HEK293 (cell line): ENCODE measurements at regions not wholly inside any gene's neighbourhood (a gene's known extent, or its start where the extent isn't known, plus 50 kb on each side); places are given as distances from the start of the nearest gene placed in this dataset.

Experiments
- CTCF ChIA-PET: fragments of 350-600 bp; formaldehyde crosslinking; extraction: SDS; loops from one replicate; lab custom pipeline; 2021; ENCODE audit warnings: antibody characterized with exemption; lab: Yijun Ruan, JAX
- POLR2A ChIA-PET: fragments of 300-600 bp; formaldehyde crosslinking; extraction: SDS; loops from one replicate; lab custom pipeline; 2020; ENCODE audit warnings: antibody characterized with exemption, inconsistent platforms; lab: Yijun Ruan, JAX
- H3K27ac ChIP-seq: fragments of 200-500 bp; sonication (Bioruptor generic); 2 replicates; pipeline ENCODE4 v1.5.1; 2014; ENCODE audit warnings: low read depth, low read length, control low read depth, inconsistent platforms; ENCODE audit errors: extremely low read depth
- H3K36me3 ChIP-seq, 2 experiments: fragments of 200-500 bp in 1 of 2; sonication (Bioruptor generic) in 1 of 2; 1 replicate in 1 of 2; 2 replicates in 1 of 2; pipeline ENCODE4 v1.5.1; 2014 to 2017; ENCODE audit warnings: inconsistent platforms in 2 of 2, low read length in 2 of 2; ENCODE audit not compliant: control insufficient read depth in 2 of 2, insufficient read depth in 1 of 2
- H3K4me1 ChIP-seq: fragments of 200-500 bp; sonication (Bioruptor generic); 2 replicates; pipeline ENCODE4 v1.5.1; 2014; ENCODE audit warnings: mild to moderate bottlenecking, low read length, inconsistent platforms; ENCODE audit not compliant: control insufficient read depth, insufficient read depth
- H3K4me3 ChIP-seq: 2 replicates; pipeline ENCODE4 v1.5.1; 2011; ENCODE audit warnings: low read depth, mild to moderate bottlenecking, control low read depth, low read length, moderate library complexity
- H3K9me3 ChIP-seq: fragments of 200-500 bp; sonication (Bioruptor generic); 2 replicates; pipeline ENCODE4 v1.5.1; 2014; ENCODE audit warnings: low read depth, low read length, inconsistent platforms; ENCODE audit not compliant: control insufficient read depth, insufficient read depth
- BCL6B ChIP-seq: fragments of 450-650 bp; formaldehyde crosslinking; IDR thresholded peaks from 2 replicates; pipeline ENCODE4 v1.5.1; 2017; ENCODE audit warnings: missing biosample characterization, missing genetic modification characterization
- GFI1B ChIP-seq: fragments of 450-650 bp; formaldehyde crosslinking; IDR thresholded peaks from 2 replicates; pipeline ENCODE4 v1.5.1; 2016; ENCODE audit warnings: missing biosample characterization, missing genetic modification characterization
- HIC1 ChIP-seq: fragments of 450-650 bp; formaldehyde crosslinking; IDR thresholded peaks from 2 replicates; pipeline ENCODE4 v1.5.1; 2016; ENCODE audit warnings: missing biosample characterization, missing genetic modification characterization
- ZBTB49 ChIP-seq: fragments of 450-650 bp; formaldehyde crosslinking; IDR thresholded peaks from 2 replicates; pipeline ENCODE4 v1.5.1; 2016; ENCODE audit warnings: missing biosample characterization, missing genetic modification characterization, low read depth
- ZFHX2 ChIP-seq: fragments of 450-650 bp; formaldehyde crosslinking; conservative IDR thresholded peaks from 2 replicates; pipeline ENCODE4 v1.5.1; 2016; ENCODE audit warnings: missing biosample characterization, missing genetic modification characterization
- ZNF112 ChIP-seq: fragments of 450-650 bp; formaldehyde crosslinking; IDR thresholded peaks from 2 replicates; pipeline ENCODE4 v1.5.0; 2017; ENCODE audit warnings: missing biosample characterization, missing genetic modification characterization
- ZNF114 ChIP-seq: fragments of 450-650 bp; formaldehyde crosslinking; IDR thresholded peaks from 2 replicates; pipeline ENCODE4 v1.5.0; 2017; ENCODE audit warnings: missing biosample characterization, missing genetic modification characterization
- ZNF121 ChIP-seq: fragments of 450-650 bp; formaldehyde crosslinking; IDR thresholded peaks from 2 replicates; pipeline ENCODE4 v1.5.1; 2016; ENCODE audit warnings: missing biosample characterization, missing genetic modification characterization
- ZNF157 ChIP-seq: fragments of 450-650 bp; formaldehyde crosslinking; IDR thresholded peaks from 2 replicates; pipeline ENCODE4 v1.5.1; 2016; ENCODE audit warnings: missing biosample characterization, missing genetic modification characterization
- ZNF202 ChIP-seq: fragments of 450-650 bp; formaldehyde crosslinking; IDR thresholded peaks from 2 replicates; pipeline ENCODE4 v1.5.1; 2016; ENCODE audit warnings: missing biosample characterization, missing genetic modification characterization, borderline replicate concordance
- ZNF350 ChIP-seq: fragments of 450-650 bp; formaldehyde crosslinking; IDR thresholded peaks from 2 replicates; pipeline ENCODE4 v1.5.0; 2017; ENCODE audit warnings: missing biosample characterization, mild to moderate bottlenecking, missing genetic modification characterization
- ZNF513 ChIP-seq: fragments of 450-650 bp; IDR thresholded peaks from 2 replicates; pipeline ENCODE4 v1.5.1; 2018; ENCODE audit warnings: missing biosample characterization, missing genetic modification characterization
- ZNF544 ChIP-seq: fragments of 450-650 bp; formaldehyde crosslinking; IDR thresholded peaks from 2 replicates; pipeline ENCODE4 v1.5.0; 2017; ENCODE audit warnings: missing biosample characterization, missing genetic modification characterization
- ZNF654 ChIP-seq: fragments of 450-650 bp; formaldehyde crosslinking; IDR thresholded peaks from 2 replicates; pipeline ENCODE4 v1.5.1; 2016; ENCODE audit warnings: low read depth, missing biosample characterization, missing genetic modification characterization
- ZNF658 ChIP-seq: fragments of 450-650 bp; formaldehyde crosslinking; IDR thresholded peaks from 2 replicates; pipeline ENCODE4; 2016; ENCODE audit warnings: missing biosample characterization, missing genetic modification characterization
- ZSCAN30 ChIP-seq: fragments of 450-650 bp; IDR thresholded peaks from 2 replicates; pipeline ENCODE4 v1.5.1; 2018; ENCODE audit warnings: missing biosample characterization, mild to moderate bottlenecking, missing genetic modification characterization, moderate library complexity

GRCh38 chr13:111528513-111528912 is 208.1 kb downstream of the TEX29 start:
- no peaks in the 10 kb centered on the region for H3K4me1 ChIP-seq
- H3K27ac ChIP-seq = no peak overlapping the region
- CTCF ChIA-PET = no interaction called here
- H3K9me3 ChIP-seq = no peaks in the 10 kb centered on the region
- no peak overlapping the region for H3K4me3 ChIP-seq
- no peaks in the 10 kb centered on the region for H3K36me3 ChIP-seq
- POLR2A ChIA-PET = no interaction called here
- no peak for TF ChIP-seq BCL6B (tag by site-specific recombination)
- TF ChIP-seq ZNF157 (tag by site-specific recombination) = no peak
- TF ChIP-seq ZFHX2 (tag by site-specific recombination) = no peak
- peak; percentile 100 for TF ChIP-seq ZSCAN30 (tag by site-specific recombination)
- TF ChIP-seq ZNF350 (tag by site-specific recombination) = no peak
- TF ChIP-seq ZNF202 (tag by site-specific recombination) = no peak
- no peak for TF ChIP-seq ZNF513 (tag by site-specific recombination)
- TF ChIP-seq ZNF658 (tag by site-specific recombination) = no peak
- no peak for TF ChIP-seq ZBTB49
- TF ChIP-seq, all 188 proteins: peak for 1

GRCh38 chr13:111530137-111530870 is 209.9 kb downstream of the TEX29 start:
- ChIA-PET CTCF (interaction anchor here (0.6 kb wide), 1 partner anchor 25 kb away, joined by 3 read pairs; no protein-coding TSS in a partner anchor), POLR2A (no interaction called here)
- Histone ChIP-seq H3K27ac (no peak overlapping the region), H3K36me3 (no peaks in the 10 kb centered on the region), H3K4me1 (no peaks in the 10 kb centered on the region), H3K4me3 (no peak overlapping the region), H3K9me3 (no peaks in the 10 kb centered on the region)
- TF ChIP-seq HIC1 (tag by site-specific recombination) = no peak
- no peak for TF ChIP-seq ZNF544 (tag by site-specific recombination)
- no peak for TF ChIP-seq ZNF112 (tag by site-specific recombination)

- H3K36me3 ChIP-seq = no peaks in the 10 kb centered on the region
- peak; percentile 39; the same call in 1 of the 2 replicates for TF ChIP-seq ZNF654 (tag by site-specific recombination)
- TF ChIP-seq ZNF114 (tag by site-specific recombination) = no peak
- TF ChIP-seq ZSCAN30 (tag by site-specific recombination) = no peak
- no peak for TF ChIP-seq GFI1B
- no peak for TF ChIP-seq ZNF121
- H3K27ac ChIP-seq = no peak overlapping the region
- H3K4me1 ChIP-seq = no peaks in the 10 kb centered on the region
- H3K4me3 ChIP-seq = no peak overlapping the region
- H3K9me3 ChIP-seq = no peaks in the 10 kb centered on the region
- CTCF ChIA-PET = interaction anchor here (0.6 to 0.8 kb wide), 2 partner anchors 346 to 913 kb away, joined by 3 read pairs; no protein-coding TSS in a partner anchor
- POLR2A ChIA-PET = interaction anchor here (0.6 kb wide), 1 partner anchor 9 kb away, joined by 4 read pairs; no protein-coding TSS in a partner anchor
Measured at GRCh38 chr13:111531505-111531904, 211.1 kb downstream of the TEX29 start.
